Neural crest cell (in vitro differentiated cells): ENCODE measurements at regions not wholly inside any gene's neighbourhood (a gene's known extent, or its start where the extent isn't known, plus 50 kb on each side); places are given as distances from the start of the nearest gene placed in this dataset.
"Not testable (repeated sequence)": the region's sequence is repeated elsewhere in the genome, so short reads cannot be mapped to it uniquely, and the experiment has no call there.

Experiments used
- DNase-seq: peaks from one replicate; pipeline ENCODE4 v3.0.0; 2021; ENCODE audit warnings: low read depth, mixed read lengths, low spot score
- H3K27ac Mint-ChIP-seq: one replicate; pipeline ENCODE4 v1.8.0; 2021; ENCODE audit warnings: mild to moderate bottlenecking, mixed read lengths; ENCODE audit not compliant: unreplicated experiment
- H3K27me3 Mint-ChIP-seq: 2 replicates; pipeline ENCODE4 v1.8.0; 2021; ENCODE audit warnings: low read depth, mild to moderate bottlenecking, mixed read lengths
- H3K36me3 Mint-ChIP-seq: 2 replicates; pipeline ENCODE4 v1.8.0; 2021; ENCODE audit warnings: low read depth, mild to moderate bottlenecking, mixed read lengths
- H3K4me1 Mint-ChIP-seq: 2 replicates; pipeline ENCODE4 v1.8.0; 2021; ENCODE audit warnings: mixed read lengths
- H3K4me3 Mint-ChIP-seq: one replicate; pipeline ENCODE4 v1.8.0; 2021; ENCODE audit warnings: mild to moderate bottlenecking, mixed read lengths
- H3K9me3 Mint-ChIP-seq: 2 replicates; pipeline ENCODE4 v1.8.0; 2021; ENCODE audit warnings: mixed read lengths
- TF ChIP-seq, protein P1 (sequence below): fragments of 200-600 bp; sonication (generic); conservative IDR thresholded peaks from 2 replicates; pipeline ENCODE4 v1.5.0; 2021; ENCODE audit warnings: antibody characterized with exemption, mild to moderate bottlenecking

DNA sequence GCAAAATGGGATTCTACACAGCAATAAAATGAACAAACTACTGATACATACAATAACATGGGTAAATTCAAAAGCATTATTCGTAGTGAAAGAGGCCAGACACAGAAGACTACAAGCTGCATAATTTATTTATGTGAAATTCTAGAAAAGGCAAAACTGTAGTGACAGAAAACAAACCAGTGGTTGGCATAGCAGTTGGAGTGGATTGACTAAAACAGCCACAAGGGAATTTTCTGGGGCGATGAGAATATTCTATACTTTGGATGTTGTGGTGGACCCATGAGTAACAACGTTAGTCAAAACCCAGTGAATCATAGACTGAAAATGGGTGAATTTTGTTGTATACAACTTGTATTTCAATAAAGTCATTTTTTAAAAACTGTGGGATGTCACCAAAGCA, 63.2 kb upstream of the RPL38 start:
- Mint-ChIP-seq H3K4me1 (peaks cover 4% of the 10 kb centered on the region), H3K36me3 (peaks cover 15% of the 10 kb centered on the region), H3K9me3 (peaks cover 26% of the 10 kb centered on the region), H3K27me3 (peaks cover 8% of the 10 kb centered on the region), H3K27ac (no peak overlapping the region), H3K4me3 (no peak overlapping the region)
- TF ChIP-seq, protein P1, sequence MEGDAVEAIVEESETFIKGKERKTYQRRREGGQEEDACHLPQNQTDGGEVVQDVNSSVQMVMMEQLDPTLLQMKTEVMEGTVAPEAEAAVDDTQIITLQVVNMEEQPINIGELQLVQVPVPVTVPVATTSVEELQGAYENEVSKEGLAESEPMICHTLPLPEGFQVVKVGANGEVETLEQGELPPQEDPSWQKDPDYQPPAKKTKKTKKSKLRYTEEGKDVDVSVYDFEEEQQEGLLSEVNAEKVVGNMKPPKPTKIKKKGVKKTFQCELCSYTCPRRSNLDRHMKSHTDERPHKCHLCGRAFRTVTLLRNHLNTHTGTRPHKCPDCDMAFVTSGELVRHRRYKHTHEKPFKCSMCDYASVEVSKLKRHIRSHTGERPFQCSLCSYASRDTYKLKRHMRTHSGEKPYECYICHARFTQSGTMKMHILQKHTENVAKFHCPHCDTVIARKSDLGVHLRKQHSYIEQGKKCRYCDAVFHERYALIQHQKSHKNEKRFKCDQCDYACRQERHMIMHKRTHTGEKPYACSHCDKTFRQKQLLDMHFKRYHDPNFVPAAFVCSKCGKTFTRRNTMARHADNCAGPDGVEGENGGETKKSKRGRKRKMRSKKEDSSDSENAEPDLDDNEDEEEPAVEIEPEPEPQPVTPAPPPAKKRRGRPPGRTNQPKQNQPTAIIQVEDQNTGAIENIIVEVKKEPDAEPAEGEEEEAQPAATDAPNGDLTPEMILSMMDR, result no peak
- no peak for DNase-seq

DNA sequence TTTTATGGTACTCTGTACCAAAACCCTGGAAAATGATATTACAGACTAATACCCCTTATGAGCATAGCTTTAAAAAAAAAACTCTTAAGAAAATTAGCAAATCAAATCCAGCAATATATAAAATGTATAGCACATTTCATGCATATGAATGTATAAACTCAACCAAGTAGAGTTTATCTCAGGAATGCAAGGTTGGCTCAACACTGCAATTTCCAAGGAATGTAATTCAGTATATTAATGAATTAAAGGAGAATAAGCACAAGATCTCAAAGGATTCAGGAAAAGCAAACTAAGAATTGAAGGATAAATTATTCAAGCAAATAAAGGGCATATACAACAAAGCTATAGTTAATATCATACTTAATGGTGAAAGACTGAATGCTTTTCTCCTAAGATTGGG, 61.9 kb upstream of the RPL38 start:
- H3K4me1 Mint-ChIP-seq, result peaks cover 4% of the 10 kb centered on the region
- peaks cover 26% of the 10 kb centered on the region for H3K9me3 Mint-ChIP-seq
- no peak overlapping the region for H3K27ac Mint-ChIP-seq
- no peak overlapping the region for H3K4me3 Mint-ChIP-seq
- peaks cover 15% of the 10 kb centered on the region for H3K36me3 Mint-ChIP-seq
- H3K27me3 Mint-ChIP-seq, result peaks cover 8% of the 10 kb centered on the region
- TF ChIP-seq, protein P1, result no peak
- no peak for DNase-seq

DNA sequence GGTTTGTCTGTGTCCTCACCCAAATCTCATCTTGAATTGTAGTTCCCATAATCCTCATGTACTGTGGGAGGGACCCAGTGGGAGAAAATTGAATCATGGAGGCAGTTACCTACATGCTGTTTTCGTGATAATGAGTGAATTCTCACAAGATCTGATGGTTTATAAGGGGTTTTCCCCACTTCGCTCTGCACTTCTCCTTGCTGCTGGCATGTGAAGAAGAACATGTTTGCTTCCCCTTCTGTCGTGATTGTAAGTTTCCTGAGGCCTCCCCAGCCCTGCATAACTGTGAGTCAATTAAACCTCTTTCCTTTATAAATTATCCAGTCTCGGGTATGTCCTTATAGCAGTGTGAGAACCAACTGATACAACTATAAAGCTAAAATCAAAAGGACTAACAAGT, 60.2 kb upstream of the RPL38 start:
- not testable (repeated sequence) for H3K4me3 Mint-ChIP-seq, H3K4me1 Mint-ChIP-seq, H3K27me3 Mint-ChIP-seq, H3K27ac Mint-ChIP-seq, DNase-seq
- H3K9me3 Mint-ChIP-seq, result peaks cover 25% of the 10 kb centered on the region
- H3K36me3 Mint-ChIP-seq, result peaks cover 11% of the 10 kb centered on the region

- peaks cover 14% of the 10 kb centered on the region for H3K9me3 Mint-ChIP-seq
- no peak for DNase-seq
- no peak overlapping the region for H3K27ac Mint-ChIP-seq
- H3K4me1 Mint-ChIP-seq, result no peaks in the 10 kb centered on the region
- no peak overlapping the region for H3K4me3 Mint-ChIP-seq
- TF ChIP-seq, protein P1, result no peak
- H3K27me3 Mint-ChIP-seq, result no peaks in the 10 kb centered on the region
- H3K36me3 Mint-ChIP-seq, result peaks cover 6% of the 10 kb centered on the region
Observed at GRCh38 chr17:74145756-74146155, 57.7 kb upstream of the RPL38 start.

GRCh38 chr17:74146196-74146595, 57.3 kb upstream of the RPL38 start:
- no peaks in the 10 kb centered on the region for H3K27me3 Mint-ChIP-seq
- H3K4me1 Mint-ChIP-seq, result no peaks in the 10 kb centered on the region
- peaks cover 14% of the 10 kb centered on the region for H3K9me3 Mint-ChIP-seq
- H3K4me3 Mint-ChIP-seq, result no peak overlapping the region
- H3K27ac Mint-ChIP-seq, result no peak overlapping the region
- DNase-seq, result no peak
- peaks cover 6% of the 10 kb centered on the region for H3K36me3 Mint-ChIP-seq
- TF ChIP-seq, protein P1, result no peak

DNA sequence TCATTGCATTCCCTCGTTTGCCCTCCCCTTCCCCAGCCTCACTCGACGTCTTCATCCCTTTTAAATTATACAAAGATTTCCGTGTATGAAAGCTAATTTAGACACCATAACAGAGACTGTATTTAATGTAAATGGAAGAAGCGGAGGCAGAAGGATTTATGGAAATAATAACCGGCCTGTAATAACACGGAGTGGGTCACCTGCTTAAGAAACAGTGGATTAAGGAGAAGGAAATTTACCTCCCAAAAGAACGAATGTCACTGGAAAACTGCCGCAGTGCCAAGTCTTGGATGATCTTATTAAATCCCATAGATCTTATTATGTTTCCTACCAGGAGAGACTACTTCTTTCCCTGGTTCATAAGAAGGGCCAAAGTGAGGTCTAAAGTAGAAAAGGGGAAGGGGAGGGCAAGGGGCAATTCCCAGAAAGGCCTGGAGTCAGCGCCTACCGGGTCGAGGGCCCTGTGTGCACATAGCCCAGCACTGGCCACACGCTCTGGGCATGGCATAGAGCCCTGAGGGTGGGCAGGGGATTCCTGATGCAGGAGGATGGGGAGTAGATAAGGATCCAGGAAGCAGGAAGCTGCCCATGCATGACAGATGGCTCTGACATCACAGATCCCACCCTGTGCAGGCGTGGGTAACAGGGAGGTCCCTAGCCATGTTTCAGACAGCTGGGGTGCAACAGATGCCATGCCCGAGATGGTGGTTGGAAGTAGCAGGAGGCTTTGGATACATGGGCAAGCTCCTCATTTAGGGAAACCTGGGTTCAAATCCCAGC, 56.2 kb upstream of the RPL38 start:
- Mint-ChIP-seq H3K36me3 (peaks cover 6% of the 10 kb centered on the region), H3K9me3 (peaks cover 11% of the 10 kb centered on the region), H3K4me1 (no peaks in the 10 kb centered on the region), H3K27me3 (no peaks in the 10 kb centered on the region), H3K4me3 (no peak overlapping the region), H3K27ac (no peak overlapping the region)
- TF ChIP-seq, protein P1, result no peak
- no peak for DNase-seq
